Esophagus muscularis mucosa (tissue), 4 donors: ENCODE measurements at regions not wholly inside any gene's neighbourhood (a gene's known extent, or its start where the extent isn't known, plus 50 kb on each side); places are given as distances from the start of the nearest gene placed in this dataset.

ENCODE experiments used
- DNase-seq: peaks from one replicate; pipeline ENCODE4 v3.0.0-alpha.2; 2017; ENCODE audit errors: extremely low spot score
- H3K27ac ChIP-seq, 4 donors: fragments of 200-600 bp; sonication (generic); replicated peaks in 1 of 4; 1 replicate in 3 of 4; 2 replicates in 1 of 4; pipeline ENCODE4 v1.5.1; 2016 to 2019; ENCODE audit warnings: mild to moderate bottlenecking in 1 of 4
- H3K27me3 ChIP-seq, 4 donors: fragments of 200-600 bp; sonication (generic); one replicate each; pipeline versions ENCODE4 v1.5.1 to v1.6.0; 2016 to 2019
- H3K36me3 ChIP-seq, 4 donors: fragments of 200-600 bp; sonication (generic); one replicate each; pipeline ENCODE4 v1.5.1; 2016 to 2019
- H3K4me1 ChIP-seq, 4 donors: fragments of 200-600 bp; sonication (generic); one replicate each; pipeline ENCODE4 v1.5.1; 2016 to 2019
- H3K4me3 ChIP-seq, 4 donors: fragments of 200-600 bp; sonication (generic); 1 replicate in 2 of 4; 2 replicates in 2 of 4; pipeline ENCODE4 v1.5.1; 2016 to 2019; ENCODE audit warnings: mild to moderate bottlenecking in 4 of 4, moderate library complexity in 1 of 4
- H3K9me3 ChIP-seq, 4 donors: fragments of 200-600 bp; sonication (generic); 1 replicate in 3 of 4; 2 replicates in 1 of 4; pipeline ENCODE4 v1.5.1; 2016 to 2019
- EP300 ChIP-seq: sonication (generic); formaldehyde crosslinking; IDR thresholded peaks from one replicate; pipeline ENCODE4 v1.6.1; 2017; ENCODE audit warnings: antibody characterized with exemption
- POLR2A ChIP-seq: fragments of 450-650 bp; IDR thresholded peaks from one replicate; pipeline ENCODE4 v1.6.1; 2017; ENCODE audit warnings: antibody characterized with exemption, moderate library complexity, mild to moderate bottlenecking, low read depth
- POLR2AphosphoS5 ChIP-seq, 2 donors: sonication (generic); formaldehyde crosslinking; IDR thresholded peaks; one replicate each; pipeline ENCODE4 v1.6.1; 2017; ENCODE audit warnings: antibody characterized with exemption in 2 of 2
- WGBS: methylation state at CpG from one replicate; pipeline ENCODE4 v1.1.5; 2018; 5-methylcytosine and 5-hydroxymethylcytosine counted together
- intact Hi-C: fragments of 100-400 bp; cut with DNase I; formaldehyde crosslinking; loops from one replicate; pipeline ENCODE4 v1.15.1; 2023
- TF ChIP-seq, protein P1 (sequence below), 3 experiments: fragments of 200-600 bp in 2 of 3; fragments of 450-650 bp in 1 of 3; sonication (generic) in 2 of 3; IDR thresholded peaks; one replicate each; pipeline ENCODE4 v1.5.1; 2017 to 2019; ENCODE audit warnings: antibody characterized with exemption in 3 of 3, mild to moderate bottlenecking in 2 of 3, moderate library complexity in 1 of 3

DNA sequence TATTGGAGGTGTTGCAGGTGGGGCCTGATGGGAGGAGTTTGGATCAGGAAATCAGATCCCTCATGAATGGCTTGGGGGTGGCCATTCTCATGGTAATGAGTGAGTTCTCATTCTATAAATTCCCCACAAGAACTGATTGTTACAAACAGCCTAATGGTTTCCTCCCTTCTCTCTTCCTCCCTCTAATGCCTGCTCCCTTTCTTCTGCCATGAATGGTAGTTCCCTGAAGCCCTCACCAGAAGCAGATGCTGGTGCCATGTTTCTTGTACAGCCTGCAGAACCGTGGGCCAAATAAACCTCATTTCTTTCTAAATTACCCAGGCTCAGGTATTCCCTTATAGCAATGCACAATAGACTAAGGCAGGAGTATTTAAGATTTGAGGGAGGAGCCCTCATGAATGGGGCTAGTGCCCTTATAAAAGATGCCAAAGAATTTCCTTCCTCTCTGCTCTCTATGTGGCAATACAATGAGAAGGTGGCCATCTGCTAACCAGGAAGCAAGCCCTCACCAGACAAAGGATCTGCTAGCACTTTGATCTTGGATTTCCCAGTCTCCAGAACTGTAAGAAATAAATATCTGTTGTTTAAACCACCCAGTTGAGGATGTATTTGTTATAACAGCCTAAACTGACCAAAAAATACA lies 251.8 kb downstream of the ZEB2 start:
- H3K36me3 ChIP-seq, result no peaks in the 10 kb centered on the region
- no peak overlapping the region for H3K27ac ChIP-seq
- WGBS, result 90% methylated on average over 1 of the region's 1 CpG
- no peaks in the 10 kb centered on the region for H3K4me1 ChIP-seq
- no peaks in the 10 kb centered on the region for H3K27me3 ChIP-seq
- H3K4me3 ChIP-seq, result no peak overlapping the region
- no peaks in the 10 kb centered on the region for H3K9me3 ChIP-seq
- TF ChIP-seq, protein P1, sequence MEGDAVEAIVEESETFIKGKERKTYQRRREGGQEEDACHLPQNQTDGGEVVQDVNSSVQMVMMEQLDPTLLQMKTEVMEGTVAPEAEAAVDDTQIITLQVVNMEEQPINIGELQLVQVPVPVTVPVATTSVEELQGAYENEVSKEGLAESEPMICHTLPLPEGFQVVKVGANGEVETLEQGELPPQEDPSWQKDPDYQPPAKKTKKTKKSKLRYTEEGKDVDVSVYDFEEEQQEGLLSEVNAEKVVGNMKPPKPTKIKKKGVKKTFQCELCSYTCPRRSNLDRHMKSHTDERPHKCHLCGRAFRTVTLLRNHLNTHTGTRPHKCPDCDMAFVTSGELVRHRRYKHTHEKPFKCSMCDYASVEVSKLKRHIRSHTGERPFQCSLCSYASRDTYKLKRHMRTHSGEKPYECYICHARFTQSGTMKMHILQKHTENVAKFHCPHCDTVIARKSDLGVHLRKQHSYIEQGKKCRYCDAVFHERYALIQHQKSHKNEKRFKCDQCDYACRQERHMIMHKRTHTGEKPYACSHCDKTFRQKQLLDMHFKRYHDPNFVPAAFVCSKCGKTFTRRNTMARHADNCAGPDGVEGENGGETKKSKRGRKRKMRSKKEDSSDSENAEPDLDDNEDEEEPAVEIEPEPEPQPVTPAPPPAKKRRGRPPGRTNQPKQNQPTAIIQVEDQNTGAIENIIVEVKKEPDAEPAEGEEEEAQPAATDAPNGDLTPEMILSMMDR (IDR thresholded peaks at IDR 0.05), result no peak
- TF ChIP-seq POLR2A, result no peak
- TF ChIP-seq POLR2AphosphoS5 (IDR thresholded peaks at IDR 0.05), result no peak
- no peak for TF ChIP-seq EP300
- no peak for DNase-seq
- intact Hi-C loops, result no loop called here

DNA sequence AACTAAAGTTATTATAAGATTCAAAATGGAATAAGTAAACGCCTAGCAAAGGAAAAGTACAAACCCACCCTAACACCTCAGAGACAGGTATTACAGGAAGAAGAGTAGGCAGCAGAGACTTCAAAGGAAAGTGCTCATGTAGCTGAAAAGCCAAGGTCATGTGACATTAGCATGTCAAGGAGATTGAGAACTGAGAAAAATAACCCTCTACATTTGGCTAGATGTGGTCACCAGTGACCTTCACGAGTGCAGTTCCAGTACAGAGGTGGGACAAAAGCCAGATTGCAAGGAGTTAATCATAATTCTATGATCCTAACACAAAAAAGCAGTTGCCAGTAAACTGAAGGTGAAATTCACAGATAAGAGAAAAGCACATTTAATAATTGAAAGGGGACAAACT lies 252.7 kb downstream of the ZEB2 start:
- Histone ChIP-seq H3K27me3 (no peaks in the 10 kb centered on the region), H3K27ac (no peak overlapping the region), H3K4me3 (no peak overlapping the region), H3K9me3 (no peaks in the 10 kb centered on the region), H3K36me3 (no peaks in the 10 kb centered on the region), H3K4me1 (no peaks in the 10 kb centered on the region)
- 71% methylated on average over 2 of the region's 2 CpGs for WGBS
- no peak for DNase-seq
- intact Hi-C loops, result no loop called here
- TF ChIP-seq POLR2A, result no peak
- TF ChIP-seq, protein P1 (IDR thresholded peaks at IDR 0.05), result no peak

DNA sequence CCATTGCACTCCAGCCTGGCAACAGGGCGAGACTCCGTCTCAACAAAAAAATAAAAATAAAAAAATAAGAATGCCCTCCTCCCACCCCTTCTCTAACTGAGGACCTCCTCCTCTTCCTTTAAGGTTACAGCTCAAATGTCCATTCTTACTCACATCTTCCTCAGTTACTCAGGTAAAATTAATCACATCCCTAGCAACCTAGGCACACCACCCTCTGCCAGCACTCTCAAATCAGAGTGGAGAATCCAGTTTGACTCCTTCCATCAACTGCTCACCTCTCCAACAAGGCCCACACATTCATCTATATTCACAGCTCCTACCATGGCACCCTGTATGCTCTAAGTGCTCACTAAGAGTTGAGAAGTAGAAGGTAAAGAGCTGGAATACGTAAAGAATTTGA lies 254.3 kb downstream of the ZEB2 start:
- no peak overlapping the region for H3K27ac ChIP-seq
- no peaks in the 10 kb centered on the region for H3K9me3 ChIP-seq
- WGBS, result 98% methylated on average over 3 of the region's 3 CpGs
- H3K27me3 ChIP-seq, result no peaks in the 10 kb centered on the region
- no peak overlapping the region for H3K4me3 ChIP-seq
- TF ChIP-seq EP300 (no peak), POLR2AphosphoS5 (IDR thresholded peaks at IDR 0.05) (no peak), POLR2A (no peak)
- TF ChIP-seq, protein P1 (IDR thresholded peaks at IDR 0.05), result no peak
- H3K36me3 ChIP-seq, result no peaks in the 10 kb centered on the region
- no peaks in the 10 kb centered on the region for H3K4me1 ChIP-seq
- DNase-seq, result no peak
- intact Hi-C loops, result no loop called here

- Histone ChIP-seq H3K27ac (no peak overlapping the region), H3K4me3 (no peak overlapping the region), H3K4me1 (no peaks in the 10 kb centered on the region), H3K9me3 (peaks cover 0 to 14% (median 9%) of the 10 kb centered on the region in 4 donors), H3K36me3 (no peaks in the 10 kb centered on the region), H3K27me3 (no peaks in the 10 kb centered on the region)
- DNase-seq, result no peak
- TF ChIP-seq EP300, result no peak
- TF ChIP-seq POLR2AphosphoS5 (IDR thresholded peaks at IDR 0.05), result no peak
- TF ChIP-seq, protein P1 (IDR thresholded peaks at IDR 0.05), result no peak
- TF ChIP-seq POLR2A, result no peak
- 94% methylated on average over 2 of the region's 2 CpGs for WGBS
- intact Hi-C loops, result no loop called here
Observed at GRCh38 chr2:144261966-144262365, 258.0 kb downstream of the ZEB2 start.

GRCh38 chr2:144261336-144261735 lies 258.6 kb downstream of the ZEB2 start:
- WGBS, result 86% methylated on average over 2 of the region's 2 CpGs
- no peaks in the 10 kb centered on the region for H3K36me3 ChIP-seq
- no peaks in the 10 kb centered on the region for H3K4me1 ChIP-seq
- peaks cover 0 to 14% (median 9%) of the 10 kb centered on the region in 4 donors for H3K9me3 ChIP-seq
- H3K27me3 ChIP-seq, result no peaks in the 10 kb centered on the region
- TF ChIP-seq POLR2A, result no peak
- H3K4me3 ChIP-seq, result no peak overlapping the region
- intact Hi-C loops, result no loop called here
- no peak overlapping the region for H3K27ac ChIP-seq
- DNase-seq, result no peak
